H9 (cell line): ENCODE measurements at regions not wholly inside any gene's neighbourhood (a gene's known extent, or its start where the extent isn't known, plus 50 kb on each side); places are given as distances from the start of the nearest gene placed in this dataset.

Experiments used
- DNase-seq: peaks from one replicate; pipeline ENCODE4 v3.0.0-alpha.2; 2017
- H2AFZ ChIP-seq: one replicate; pipeline ENCODE4 v1.6.1; 2013; ENCODE audit warnings: mild to moderate bottlenecking, low read length, control low read depth, moderate library complexity
- H2AK5ac ChIP-seq: 2 replicates; pipeline ENCODE4 v1.6.1; 2013; ENCODE audit warnings: low read length, control low read depth, mixed read lengths; ENCODE audit not compliant: insufficient read length
- H2BK120ac ChIP-seq: one replicate; pipeline ENCODE4 v1.6.1; 2013; ENCODE audit warnings: low read depth, mild to moderate bottlenecking, low read length, control low read depth, inconsistent platforms; ENCODE audit not compliant: poor library complexity, severe bottlenecking
- H2BK12ac ChIP-seq: 2 replicates; pipeline ENCODE4 v1.6.1; 2013; ENCODE audit warnings: low read length, control low read depth, mixed read lengths, low read depth; ENCODE audit not compliant: insufficient read length
- H2BK15ac ChIP-seq: 2 replicates; pipeline ENCODE4 v1.6.1; 2013; ENCODE audit warnings: low read depth, low read length, control low read depth
- H2BK20ac ChIP-seq: one replicate; pipeline ENCODE4 v1.6.1; 2013; ENCODE audit warnings: low read depth, mild to moderate bottlenecking, low read length, control low read depth, inconsistent platforms; ENCODE audit not compliant: poor library complexity, severe bottlenecking
- H2BK5ac ChIP-seq: 2 replicates; pipeline ENCODE4 v1.6.1; 2013; ENCODE audit warnings: low read length, control low read depth, mixed read lengths; ENCODE audit not compliant: insufficient read length
- H3K14ac ChIP-seq: 2 replicates; pipeline ENCODE4 v1.6.1; 2013; ENCODE audit warnings: low read length, control low read depth; ENCODE audit not compliant: insufficient read depth
- H3K18ac ChIP-seq: 2 replicates; pipeline ENCODE4 v1.6.1; 2013; ENCODE audit warnings: low read depth, mild to moderate bottlenecking, mixed read lengths, low read length, control low read depth; ENCODE audit not compliant: insufficient read length
- H3K23ac ChIP-seq: 2 replicates; pipeline ENCODE4 v1.6.1; 2013; ENCODE audit warnings: low read length, control low read depth, mixed read lengths, low read depth; ENCODE audit not compliant: insufficient read length
- H3K23me2 ChIP-seq: 2 replicates; pipeline ENCODE4 v1.6.1; 2013; ENCODE audit warnings: low read depth, mild to moderate bottlenecking, mixed read lengths, low read length, control low read depth; ENCODE audit not compliant: insufficient read length, poor library complexity, severe bottlenecking
- H3K27ac ChIP-seq: 2 replicates; pipeline ENCODE4 v1.5.1; 2013; ENCODE audit warnings: low read length, control low read depth, mixed read lengths, low read depth; ENCODE audit not compliant: insufficient read length
- H3K27me3 ChIP-seq: 2 replicates; pipeline ENCODE4 v1.6.1; 2013; ENCODE audit warnings: low read length, control low read depth, inconsistent platforms; ENCODE audit not compliant: insufficient read depth
- H3K4ac ChIP-seq: 2 replicates; pipeline ENCODE4 v1.6.1; 2013; ENCODE audit warnings: low read depth, mild to moderate bottlenecking, control low read depth, inconsistent platforms, low read length, moderate library complexity
- H3K4me1 ChIP-seq: 2 replicates; pipeline ENCODE4 v1.6.1; 2013; ENCODE audit warnings: low read length, control low read depth, inconsistent platforms; ENCODE audit not compliant: insufficient read depth
- H3K4me2 ChIP-seq: 2 replicates; pipeline ENCODE4 v1.6.1; 2013; ENCODE audit warnings: low read length, control low read depth, mixed read lengths; ENCODE audit not compliant: insufficient read length, insufficient read depth
- H3K56ac ChIP-seq: 2 replicates; pipeline ENCODE4 v1.6.1; 2013; ENCODE audit warnings: low read depth, mild to moderate bottlenecking, mixed read lengths, low read length, control low read depth; ENCODE audit not compliant: insufficient read length
- H3K79me1 ChIP-seq: 2 replicates; pipeline ENCODE4 v1.6.1; 2013; ENCODE audit warnings: low read depth, mild to moderate bottlenecking, moderate library complexity, low read length, control low read depth, inconsistent platforms; ENCODE audit not compliant: insufficient read depth, poor library complexity, severe bottlenecking
- H3K79me2 ChIP-seq: 2 replicates; pipeline ENCODE4 v1.6.1; 2013; ENCODE audit warnings: low read length, control low read depth, inconsistent platforms; ENCODE audit not compliant: insufficient read depth
- H3K9ac ChIP-seq: 2 replicates; pipeline ENCODE4 v1.6.1; 2013; ENCODE audit warnings: low read length, control low read depth, mixed read lengths; ENCODE audit not compliant: insufficient read length; ENCODE audit errors: extremely low read depth
- H3K9me3 ChIP-seq: one replicate; pipeline ENCODE4 v1.6.1; 2013; ENCODE audit warnings: low read depth, low read length, inconsistent platforms; ENCODE audit not compliant: control insufficient read depth
- H3T11ph ChIP-seq: one replicate; pipeline ENCODE4 v1.6.1; 2013; ENCODE audit warnings: mild to moderate bottlenecking, low read length, control low read depth, inconsistent platforms
- H4K20me1 ChIP-seq: one replicate; pipeline ENCODE4 v1.6.1; 2013; ENCODE audit not compliant: control insufficient read depth, insufficient read length, insufficient read depth
- H4K5ac ChIP-seq: 2 replicates; pipeline ENCODE4 v1.6.1; 2013; ENCODE audit warnings: low read depth, mild to moderate bottlenecking, mixed read lengths, low read length, control low read depth; ENCODE audit not compliant: insufficient read length
- H4K8ac ChIP-seq: replicated peaks from 2 replicates; pipeline ENCODE4 v1.6.1; 2013; ENCODE audit warnings: low read length, control low read depth, mixed read lengths, low read depth; ENCODE audit not compliant: insufficient read length
- H4K91ac ChIP-seq: 2 replicates; pipeline ENCODE4 v1.6.1; 2013; ENCODE audit warnings: low read depth, mild to moderate bottlenecking, moderate library complexity, mixed read lengths, low read length, control low read depth; ENCODE audit not compliant: insufficient read length
- H3K27ac Mint-ChIP-seq, 3 experiments: 2 replicates in 2 of 3; 3 replicates in 1 of 3; pipeline ENCODE4 v1.8.0; 2020 to 2021; ENCODE audit warnings: mixed read lengths in 3 of 3, mild to moderate bottlenecking in 1 of 3, moderate library complexity in 1 of 3
- H3K27me3 Mint-ChIP-seq: 2 replicates; pipeline ENCODE4 v1.8.0; 2021; ENCODE audit warnings: low read depth, mild to moderate bottlenecking, moderate library complexity, mixed read lengths
- H3K36me3 Mint-ChIP-seq, 3 experiments: 2 replicates in 2 of 3; 3 replicates in 1 of 3; pipeline ENCODE4 v1.8.0; 2020 to 2021; ENCODE audit warnings: low read depth in 3 of 3, mixed read lengths in 3 of 3; ENCODE audit not compliant: insufficient read depth in 1 of 3
- H3K4me1 Mint-ChIP-seq, 2 experiments: 2 replicates each; pipeline ENCODE4 v1.8.0; 2020; ENCODE audit warnings: mixed read lengths in 2 of 2
- H3K4me3 Mint-ChIP-seq, 2 experiments: 2 replicates in 1 of 2; 3 replicates in 1 of 2; pipeline ENCODE4 v1.8.0; 2020 to 2021; ENCODE audit warnings: mild to moderate bottlenecking in 2 of 2, mixed read lengths in 2 of 2, moderate library complexity in 1 of 2
- H3K9me3 Mint-ChIP-seq, 2 experiments: 2 replicates in 1 of 2; 3 replicates in 1 of 2; pipeline ENCODE4 v1.8.0; 2020; ENCODE audit warnings: mild to moderate bottlenecking in 2 of 2, mixed read lengths in 2 of 2, moderate library complexity in 1 of 2
- CTCF ChIP-seq: fragments of 200-600 bp; sonication (generic); conservative IDR thresholded peaks from 3 replicates; pipeline ENCODE4 v1.8.0; 2021; ENCODE audit warnings: antibody characterized with exemption, mild to moderate bottlenecking

GRCh38 chr3:166303681-166304080, 466.5 kb upstream of the BCHE start:
- no peaks in the 10 kb centered on the region for H3K23me2 ChIP-seq
- H2AK5ac ChIP-seq, result no peak overlapping the region
- DNase-seq, result no peak
- no peak overlapping the region for H3K18ac ChIP-seq
- H2BK20ac ChIP-seq, result no peak overlapping the region
- H4K91ac ChIP-seq, result no peak overlapping the region
- no peak overlapping the region for H2BK5ac ChIP-seq
- H3K14ac ChIP-seq, result no peak overlapping the region
- Mint-ChIP-seq H3K27me3 (no peaks in the 10 kb centered on the region), H3K27ac (no peak overlapping the region), H3K9me3 (no peaks in the 10 kb centered on the region), H3K4me3 (no peak overlapping the region), H3K36me3 (no peaks in the 10 kb centered on the region), H3K4me1 (peaks cover 8% of the 10 kb centered on the region in 2 experiments)
- H3K4ac ChIP-seq, result no peak overlapping the region
- H3T11ph ChIP-seq, result no peak overlapping the region
- no peak overlapping the region for H3K4me2 ChIP-seq
- H3K27me3 ChIP-seq, result no peaks in the 10 kb centered on the region
- H2AFZ ChIP-seq, result no peak overlapping the region
- no peak overlapping the region for H4K5ac ChIP-seq
- H4K8ac ChIP-seq, result no peak overlapping the region
- H3K79me1 ChIP-seq, result no peaks in the 10 kb centered on the region
- no peak overlapping the region for H2BK12ac ChIP-seq
- H3K79me2 ChIP-seq, result no peaks in the 10 kb centered on the region
- H3K27ac ChIP-seq, result no peak overlapping the region
- H3K56ac ChIP-seq, result no peak overlapping the region
- H3K9me3 ChIP-seq, result no peaks in the 10 kb centered on the region
- H4K20me1 ChIP-seq, result no peaks in the 10 kb centered on the region
- H3K9ac ChIP-seq, result no peak overlapping the region
- no peak for TF ChIP-seq CTCF
- no peak overlapping the region for H2BK120ac ChIP-seq
- H2BK15ac ChIP-seq, result no peak overlapping the region
- H3K4me1 ChIP-seq, result no peaks in the 10 kb centered on the region
- H3K23ac ChIP-seq, result no peak overlapping the region
